ENCODE measurements at regions not wholly inside any gene's neighbourhood (a gene's known extent, or its start where the extent isn't known, plus 50 kb on each side); places are given as distances from the start of the nearest gene placed in this dataset.

- H3K9ac ChIP-seq (ENCODE audit: low read length in 5 of 5), result no peak overlapping the region
- H3K27ac ChIP-seq (ENCODE audit: low read depth, low read length), result no peak overlapping the region
- H3K9me3 ChIP-seq (ENCODE audit: control insufficient read depth in 5 of 5, low read length in 5 of 5), result no peaks in the 10 kb centered on the region
- H3K27me3 ChIP-seq (ENCODE audit: control insufficient read depth in 5 of 5, insufficient read depth in 4 of 5, low read length in 5 of 5), result no peaks in the 10 kb centered on the region
- H3K36me3 ChIP-seq (ENCODE audit: control insufficient read depth in 5 of 5, insufficient read depth in 5 of 5, low read length in 5 of 5), result no peaks in the 10 kb centered on the region
- no peak overlapping the region for H3K4me3 ChIP-seq (ENCODE audit: low read depth in 1 of 5, low read length in 5 of 5)
- no peaks in the 10 kb centered on the region for H3K4me1 ChIP-seq (ENCODE audit: control insufficient read depth in 5 of 5, insufficient read depth in 5 of 5, low read length in 5 of 5)
These were observed 113.2 kb upstream of the EEA1 start for GRCh38 chr12:93042283-93042682.

GRCh38 chr12:93042684-93043083 is 113.6 kb upstream of the EEA1 start:
- H3K4me1 ChIP-seq (ENCODE audit: control insufficient read depth in 5 of 5, insufficient read depth in 5 of 5, low read length in 5 of 5), result no peaks in the 10 kb centered on the region
- H3K4me3 ChIP-seq (ENCODE audit: low read depth in 1 of 5, low read length in 5 of 5), result no peak overlapping the region
- no peaks in the 10 kb centered on the region for H3K9me3 ChIP-seq (ENCODE audit: control insufficient read depth in 5 of 5, low read length in 5 of 5)
- no peaks in the 10 kb centered on the region for H3K36me3 ChIP-seq (ENCODE audit: control insufficient read depth in 5 of 5, insufficient read depth in 5 of 5, low read length in 5 of 5)
- no peaks in the 10 kb centered on the region for H3K27me3 ChIP-seq (ENCODE audit: control insufficient read depth in 5 of 5, insufficient read depth in 4 of 5, low read length in 5 of 5)
- H3K27ac ChIP-seq (ENCODE audit: low read depth, low read length), result no peak overlapping the region
- H3K9ac ChIP-seq (ENCODE audit: low read length in 5 of 5), result no peak overlapping the region

GRCh38 chr12:93043192-93043876 is 114.2 kb upstream of the EEA1 start:
- no peak overlapping the region for H3K27ac ChIP-seq (ENCODE audit: low read depth, low read length)
- no peak overlapping the region for H3K9ac ChIP-seq (ENCODE audit: low read length in 5 of 5)
- no peaks in the 10 kb centered on the region for H3K9me3 ChIP-seq (ENCODE audit: control insufficient read depth in 5 of 5, low read length in 5 of 5)
- H3K36me3 ChIP-seq (ENCODE audit: control insufficient read depth in 5 of 5, insufficient read depth in 5 of 5, low read length in 5 of 5), result no peaks in the 10 kb centered on the region
- no peak overlapping the region for H3K4me3 ChIP-seq (ENCODE audit: low read depth in 1 of 5, low read length in 5 of 5)
- no peaks in the 10 kb centered on the region for H3K4me1 ChIP-seq (ENCODE audit: control insufficient read depth in 5 of 5, insufficient read depth in 5 of 5, low read length in 5 of 5)
- no peaks in the 10 kb centered on the region for H3K27me3 ChIP-seq (ENCODE audit: control insufficient read depth in 5 of 5, insufficient read depth in 4 of 5, low read length in 5 of 5)

- Histone ChIP-seq H3K9me3 (ENCODE audit: control insufficient read depth in 5 of 5, low read length in 5 of 5) (no peaks in the 10 kb centered on the region), H3K4me3 (ENCODE audit: low read depth in 1 of 5, low read length in 5 of 5) (no peak overlapping the region), H3K36me3 (ENCODE audit: control insufficient read depth in 5 of 5, insufficient read depth in 5 of 5, low read length in 5 of 5) (no peaks in the 10 kb centered on the region), H3K27me3 (ENCODE audit: control insufficient read depth in 5 of 5, insufficient read depth in 4 of 5, low read length in 5 of 5) (no peaks in the 10 kb centered on the region), H3K27ac (ENCODE audit: low read depth, low read length) (no peak overlapping the region), H3K9ac (ENCODE audit: low read length in 5 of 5) (no peak overlapping the region), H3K4me1 (ENCODE audit: control insufficient read depth in 5 of 5, insufficient read depth in 5 of 5, low read length in 5 of 5) (no peaks in the 10 kb centered on the region)
These were observed 114.7 kb upstream of the EEA1 start for GRCh38 chr12:93043877-93044209.

- H3K9me3 ChIP-seq (ENCODE audit: control insufficient read depth in 5 of 5, low read length in 5 of 5), result no peaks in the 10 kb centered on the region
- H3K9ac ChIP-seq (ENCODE audit: low read length in 5 of 5), result no peak overlapping the region
- no peak overlapping the region for H3K27ac ChIP-seq (ENCODE audit: low read depth, low read length)
- no peaks in the 10 kb centered on the region for H3K36me3 ChIP-seq (ENCODE audit: control insufficient read depth in 5 of 5, insufficient read depth in 5 of 5, low read length in 5 of 5)
- H3K4me1 ChIP-seq (ENCODE audit: control insufficient read depth in 5 of 5, insufficient read depth in 5 of 5, low read length in 5 of 5), result peaks cover 0 to 12% (median 8%) of the 10 kb centered on the region in 5 donors
- H3K4me3 ChIP-seq (ENCODE audit: low read depth in 1 of 5, low read length in 5 of 5), result no peak overlapping the region
- no peaks in the 10 kb centered on the region for H3K27me3 ChIP-seq (ENCODE audit: control insufficient read depth in 5 of 5, insufficient read depth in 4 of 5, low read length in 5 of 5)
These were observed 118.0 kb upstream of the EEA1 start for GRCh38 chr12:93047118-93047517.

- Histone ChIP-seq H3K27me3 (ENCODE audit: control insufficient read depth in 5 of 5, insufficient read depth in 4 of 5, low read length in 5 of 5) (no peaks in the 10 kb centered on the region), H3K4me3 (ENCODE audit: low read depth in 1 of 5, low read length in 5 of 5) (no peak overlapping the region), H3K4me1 (ENCODE audit: control insufficient read depth in 5 of 5, insufficient read depth in 5 of 5, low read length in 5 of 5) (peaks cover 0 to 12% (median 8%) of the 10 kb centered on the region in 5 donors), H3K36me3 (ENCODE audit: control insufficient read depth in 5 of 5, insufficient read depth in 5 of 5, low read length in 5 of 5) (no peaks in the 10 kb centered on the region), H3K27ac (ENCODE audit: low read depth, low read length) (no peak overlapping the region), H3K9ac (ENCODE audit: low read length in 5 of 5) (no peak overlapping the region), H3K9me3 (ENCODE audit: control insufficient read depth in 5 of 5, low read length in 5 of 5) (no peaks in the 10 kb centered on the region)
These were observed 119.6 kb upstream of the EEA1 start for GRCh38 chr12:93048656-93049055.

- no peak overlapping the region for H3K27ac ChIP-seq (ENCODE audit: low read depth, low read length)
- no peaks in the 10 kb centered on the region for H3K27me3 ChIP-seq (ENCODE audit: control insufficient read depth in 5 of 5, insufficient read depth in 4 of 5, low read length in 5 of 5)
- no peak overlapping the region for H3K9ac ChIP-seq (ENCODE audit: low read length in 5 of 5)
- H3K4me1 ChIP-seq (ENCODE audit: control insufficient read depth in 5 of 5, insufficient read depth in 5 of 5, low read length in 5 of 5), result peaks cover 0 to 12% (median 8%) of the 10 kb centered on the region in 5 donors
- H3K36me3 ChIP-seq (ENCODE audit: control insufficient read depth in 5 of 5, insufficient read depth in 5 of 5, low read length in 5 of 5), result no peaks in the 10 kb centered on the region
- no peak overlapping the region for H3K4me3 ChIP-seq (ENCODE audit: low read depth in 1 of 5, low read length in 5 of 5)
- no peaks in the 10 kb centered on the region for H3K9me3 ChIP-seq (ENCODE audit: control insufficient read depth in 5 of 5, low read length in 5 of 5)
These were observed 121.1 kb upstream of the EEA1 start for GRCh38 chr12:93050026-93050747.

GRCh38 chr12:93050748-93051081 is 121.6 kb upstream of the EEA1 start:
- H3K9ac ChIP-seq (ENCODE audit: low read length in 5 of 5), result no peak overlapping the region
- H3K27ac ChIP-seq (ENCODE audit: low read depth, low read length), result no peak overlapping the region
- no peak overlapping the region for H3K4me3 ChIP-seq (ENCODE audit: low read depth in 1 of 5, low read length in 5 of 5)
- H3K4me1 ChIP-seq (ENCODE audit: control insufficient read depth in 5 of 5, insufficient read depth in 5 of 5, low read length in 5 of 5), result peaks cover 0 to 12% (median 8%) of the 10 kb centered on the region in 5 donors
- no peaks in the 10 kb centered on the region for H3K36me3 ChIP-seq (ENCODE audit: control insufficient read depth in 5 of 5, insufficient read depth in 5 of 5, low read length in 5 of 5)
- H3K27me3 ChIP-seq (ENCODE audit: control insufficient read depth in 5 of 5, insufficient read depth in 4 of 5, low read length in 5 of 5), result no peaks in the 10 kb centered on the region
- no peaks in the 10 kb centered on the region for H3K9me3 ChIP-seq (ENCODE audit: control insufficient read depth in 5 of 5, low read length in 5 of 5)

GRCh38 chr12:93054021-93054420 is 124.9 kb upstream of the EEA1 start:
- Histone ChIP-seq H3K27me3 (ENCODE audit: control insufficient read depth in 5 of 5, insufficient read depth in 4 of 5, low read length in 5 of 5) (no peaks in the 10 kb centered on the region), H3K9me3 (ENCODE audit: control insufficient read depth in 5 of 5, low read length in 5 of 5) (no peaks in the 10 kb centered on the region), H3K9ac (ENCODE audit: low read length in 5 of 5) (no peak overlapping the region), H3K27ac (ENCODE audit: low read depth, low read length) (no peak overlapping the region), H3K4me1 (ENCODE audit: control insufficient read depth in 5 of 5, insufficient read depth in 5 of 5, low read length in 5 of 5) (peaks cover 0 to 12% (median 8%) of the 10 kb centered on the region in 5 donors), H3K36me3 (ENCODE audit: control insufficient read depth in 5 of 5, insufficient read depth in 5 of 5, low read length in 5 of 5) (no peaks in the 10 kb centered on the region), H3K4me3 (ENCODE audit: low read depth in 1 of 5, low read length in 5 of 5) (no peak overlapping the region)

GRCh38 chr12:93055221-93055620 is 126.1 kb upstream of the EEA1 start:
- Histone ChIP-seq H3K27ac (ENCODE audit: low read depth, low read length) (no peak overlapping the region), H3K4me1 (ENCODE audit: control insufficient read depth in 5 of 5, insufficient read depth in 5 of 5, low read length in 5 of 5) (peaks cover 0 to 5% (median 2%) of the 10 kb centered on the region in 5 donors), H3K9me3 (ENCODE audit: control insufficient read depth in 5 of 5, low read length in 5 of 5) (no peaks in the 10 kb centered on the region), H3K4me3 (ENCODE audit: low read depth in 1 of 5, low read length in 5 of 5) (no peak overlapping the region), H3K27me3 (ENCODE audit: control insufficient read depth in 5 of 5, insufficient read depth in 4 of 5, low read length in 5 of 5) (no peaks in the 10 kb centered on the region), H3K9ac (ENCODE audit: low read length in 5 of 5) (no peak overlapping the region), H3K36me3 (ENCODE audit: control insufficient read depth in 5 of 5, insufficient read depth in 5 of 5, low read length in 5 of 5) (no peaks in the 10 kb centered on the region)
